Renal cortical epithelial cell (primary cell): ENCODE measurements at regions not wholly inside any gene's neighbourhood (a gene's known extent, or its start where the extent isn't known, plus 50 kb on each side); places are given as distances from the start of the nearest gene placed in this dataset.
"Not testable (repeated sequence)": the region's sequence is repeated elsewhere in the genome, so short reads cannot be mapped to it uniquely, and the experiment has no call there.

Experiments
- DNase-seq: peaks from one replicate; pipeline ENCODE4 v3.0.0-alpha.2; 2011; ENCODE audit warnings: low read depth

- DNase-seq = no peak
Measured at GRCh38 chrX:104513162-104513561, 52.8 kb upstream of the IL1RAPL2 start.

GRCh38 chrX:104510801-104511200 lies 55.2 kb upstream of the IL1RAPL2 start:
- DNase-seq = no peak

- no peak for DNase-seq
Measured at GRCh38 chrX:104502460-104502859, 63.5 kb upstream of the IL1RAPL2 start.

- peak; percentile 24 for DNase-seq
Measured at GRCh38 chrX:104488811-104489210, 77.2 kb upstream of the IL1RAPL2 start.

- no peak for DNase-seq
Measured at GRCh38 chrX:104486691-104487090, 79.3 kb upstream of the IL1RAPL2 start.

GRCh38 chrX:104482757-104483156 lies 83.2 kb upstream of the IL1RAPL2 start:
- DNase-seq = peak; percentile 0

- DNase-seq = no peak
Measured at GRCh38 chrX:104469771-104470170, 96.2 kb upstream of the IL1RAPL2 start.

- no peak for DNase-seq
Measured at GRCh38 chrX:104459796-104460195, 106.2 kb upstream of the IL1RAPL2 start.

GRCh38 chrX:104457130-104457529 lies 108.9 kb upstream of the IL1RAPL2 start:
- not testable (repeated sequence) for DNase-seq

- no peak for DNase-seq
Measured at GRCh38 chrX:104450316-104450715, 115.7 kb upstream of the IL1RAPL2 start.

GRCh38 chrX:104445591-104445990 lies 120.4 kb upstream of the IL1RAPL2 start:
- DNase-seq = no peak

GRCh38 chrX:104435249-104435648 lies 130.8 kb upstream of the IL1RAPL2 start:
- DNase-seq = no peak

GRCh38 chrX:104432321-104432720 lies 133.7 kb upstream of the IL1RAPL2 start:
- DNase-seq = peak; percentile 15

GRCh38 chrX:104430742-104431119 lies 135.3 kb upstream of the IL1RAPL2 start:
- peak; percentile 55 for DNase-seq

GRCh38 chrX:104430072-104430741 lies 135.8 kb upstream of the IL1RAPL2 start:
- no peak for DNase-seq

- DNase-seq = no peak
Measured at GRCh38 chrX:104428231-104428630, 137.8 kb upstream of the IL1RAPL2 start.

- DNase-seq = no peak
Measured at GRCh38 chrX:104427693-104428092, 138.3 kb upstream of the IL1RAPL2 start.

- DNase-seq = no peak
Measured at GRCh38 chrX:104427073-104427472, 138.9 kb upstream of the IL1RAPL2 start.

- no peak for DNase-seq
Measured at GRCh38 chrX:104420907-104421306, 145.1 kb upstream of the IL1RAPL2 start.

- DNase-seq = no peak
Measured at GRCh38 chrX:104419926-104420325, 146.1 kb upstream of the IL1RAPL2 start.

GRCh38 chrX:104419211-104419610 lies 146.8 kb upstream of the IL1RAPL2 start:
- no peak for DNase-seq

GRCh38 chrX:104411800-104412199 lies 154.2 kb upstream of the IL1RAPL2 start:
- no peak for DNase-seq

GRCh38 chrX:104400387-104400786 lies 145.7 kb upstream of the ESX1 start:
- no peak for DNase-seq

GRCh38 chrX:104392350-104392749 lies 137.6 kb upstream of the ESX1 start:
- no peak for DNase-seq
